HEK293 (cell line): ENCODE measurements at regions not wholly inside any gene's neighbourhood (a gene's known extent, or its start where the extent isn't known, plus 50 kb on each side); places are given as distances from the start of the nearest gene placed in this dataset.

Experiments
- CTCF ChIA-PET: fragments of 350-600 bp; formaldehyde crosslinking; extraction: SDS; loops from one replicate; lab custom pipeline; 2021; ENCODE audit warnings: antibody characterized with exemption; lab: Yijun Ruan, JAX
- POLR2A ChIA-PET: fragments of 300-600 bp; formaldehyde crosslinking; extraction: SDS; loops from one replicate; lab custom pipeline; 2020; ENCODE audit warnings: antibody characterized with exemption, inconsistent platforms; lab: Yijun Ruan, JAX
- H3K27ac ChIP-seq: fragments of 200-500 bp; sonication (Bioruptor generic); 2 replicates; pipeline ENCODE4 v1.5.1; 2014; ENCODE audit warnings: low read depth, low read length, control low read depth, inconsistent platforms; ENCODE audit errors: extremely low read depth
- H3K36me3 ChIP-seq, 2 experiments: fragments of 200-500 bp in 1 of 2; sonication (Bioruptor generic) in 1 of 2; 1 replicate in 1 of 2; 2 replicates in 1 of 2; pipeline ENCODE4 v1.5.1; 2014 to 2017; ENCODE audit warnings: inconsistent platforms in 2 of 2, low read length in 2 of 2; ENCODE audit not compliant: control insufficient read depth in 2 of 2, insufficient read depth in 1 of 2
- H3K4me1 ChIP-seq: fragments of 200-500 bp; sonication (Bioruptor generic); 2 replicates; pipeline ENCODE4 v1.5.1; 2014; ENCODE audit warnings: mild to moderate bottlenecking, low read length, inconsistent platforms; ENCODE audit not compliant: control insufficient read depth, insufficient read depth
- H3K4me3 ChIP-seq: 2 replicates; pipeline ENCODE4 v1.5.1; 2011; ENCODE audit warnings: low read depth, mild to moderate bottlenecking, control low read depth, low read length, moderate library complexity
- H3K9me3 ChIP-seq: fragments of 200-500 bp; sonication (Bioruptor generic); 2 replicates; pipeline ENCODE4 v1.5.1; 2014; ENCODE audit warnings: low read depth, low read length, inconsistent platforms; ENCODE audit not compliant: control insufficient read depth, insufficient read depth
- ATF2 ChIP-seq: fragments of 450-650 bp; formaldehyde crosslinking; IDR thresholded peaks from 2 replicates; pipeline ENCODE4 v1.5.1; 2016; ENCODE audit warnings: missing biosample characterization, missing genetic modification characterization, low read depth
- BCL11B ChIP-seq: fragments of 450-650 bp; formaldehyde crosslinking; IDR thresholded peaks from 2 replicates; pipeline ENCODE4 v1.5.1; 2016; ENCODE audit warnings: low read depth, missing biosample characterization, missing genetic modification characterization
- KLF7 ChIP-seq: fragments of 450-650 bp; formaldehyde crosslinking; IDR thresholded peaks from 2 replicates; pipeline ENCODE4 v1.5.1; 2016; ENCODE audit warnings: missing biosample characterization, missing genetic modification characterization, borderline replicate concordance
- KLF9 ChIP-seq: fragments of 450-650 bp; formaldehyde crosslinking; IDR thresholded peaks from 2 replicates; pipeline ENCODE4 v1.5.1; 2016; ENCODE audit warnings: missing biosample characterization, missing genetic modification characterization, low read depth
- PRDM6 ChIP-seq: fragments of 450-650 bp; formaldehyde crosslinking; IDR thresholded peaks from 2 replicates; pipeline ENCODE4 v1.5.1; 2017; ENCODE audit warnings: missing biosample characterization, missing genetic modification characterization
- ZBTB49 ChIP-seq: fragments of 450-650 bp; formaldehyde crosslinking; IDR thresholded peaks from 2 replicates; pipeline ENCODE4 v1.5.1; 2016; ENCODE audit warnings: missing biosample characterization, missing genetic modification characterization, low read depth
- ZBTB6 ChIP-seq: fragments of 450-650 bp; formaldehyde crosslinking; IDR thresholded peaks from 2 replicates; pipeline ENCODE4 v1.5.1; 2017; ENCODE audit warnings: missing biosample characterization, missing genetic modification characterization
- ZFHX2 ChIP-seq: fragments of 450-650 bp; formaldehyde crosslinking; conservative IDR thresholded peaks from 2 replicates; pipeline ENCODE4 v1.5.1; 2016; ENCODE audit warnings: missing biosample characterization, missing genetic modification characterization
- ZFP37 ChIP-seq: fragments of 450-650 bp; formaldehyde crosslinking; IDR thresholded peaks from 2 replicates; pipeline ENCODE4 v1.5.1; 2016; ENCODE audit warnings: missing biosample characterization, missing genetic modification characterization
- ZNF112 ChIP-seq: fragments of 450-650 bp; formaldehyde crosslinking; IDR thresholded peaks from 2 replicates; pipeline ENCODE4 v1.5.0; 2017; ENCODE audit warnings: missing biosample characterization, missing genetic modification characterization
- ZNF302 ChIP-seq: fragments of 450-650 bp; formaldehyde crosslinking; IDR thresholded peaks from 2 replicates; pipeline ENCODE4 v1.5.1; 2016; ENCODE audit warnings: missing biosample characterization, missing genetic modification characterization, low read depth
- ZNF335 ChIP-seq: fragments of 450-650 bp; formaldehyde crosslinking; conservative IDR thresholded peaks from 2 replicates; pipeline ENCODE4 v1.5.1; 2016; ENCODE audit warnings: missing biosample characterization, missing genetic modification characterization
- ZNF391 ChIP-seq: fragments of 450-650 bp; formaldehyde crosslinking; IDR thresholded peaks from 2 replicates; pipeline ENCODE4 v1.5.1; 2016; ENCODE audit warnings: low read depth, missing biosample characterization, missing genetic modification characterization, borderline replicate concordance
- ZNF404 ChIP-seq: fragments of 450-650 bp; formaldehyde crosslinking; IDR thresholded peaks from 2 replicates; pipeline ENCODE4 v1.5.1; 2017; ENCODE audit warnings: missing biosample characterization, missing genetic modification characterization
- ZNF544 ChIP-seq: fragments of 450-650 bp; formaldehyde crosslinking; IDR thresholded peaks from 2 replicates; pipeline ENCODE4 v1.5.0; 2017; ENCODE audit warnings: missing biosample characterization, missing genetic modification characterization
- ZNF76 ChIP-seq: fragments of 450-650 bp; formaldehyde crosslinking; IDR thresholded peaks from 2 replicates; pipeline ENCODE4; 2016; ENCODE audit warnings: low read depth, missing biosample characterization, missing genetic modification characterization, borderline replicate concordance
- ZNF785 ChIP-seq: fragments of 450-650 bp; formaldehyde crosslinking; IDR thresholded peaks from 2 replicates; pipeline ENCODE4 v1.5.1; 2016; ENCODE audit warnings: missing biosample characterization, missing genetic modification characterization

DNA sequence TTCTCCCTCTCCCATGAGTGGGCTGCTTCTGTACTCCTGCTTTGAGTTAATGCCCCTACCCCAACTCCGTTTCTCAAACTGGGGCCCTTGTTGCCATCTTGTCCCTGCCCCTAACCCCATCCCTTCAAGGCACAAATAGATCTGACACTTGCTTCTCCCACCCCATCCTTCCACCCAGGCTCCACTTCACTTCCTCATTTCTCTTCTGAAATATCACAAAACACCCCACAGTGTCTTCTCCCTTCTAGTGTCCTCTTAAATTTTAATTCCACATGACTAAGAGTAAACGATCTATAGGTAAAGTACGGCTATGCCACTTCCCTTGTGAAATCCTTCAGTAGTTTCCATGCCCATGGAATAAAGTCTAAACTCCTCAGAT lies 571.6 kb upstream of the NOX3 start:
- no peak for TF ChIP-seq ZNF335 (tag by site-specific recombination)
- no peak for TF ChIP-seq PRDM6 (tag by site-specific recombination)
- no peak for TF ChIP-seq ZFP37 (tag by site-specific recombination)
- TF ChIP-seq ZNF544 (tag by site-specific recombination) = no peak
- TF ChIP-seq ZNF302 (tag by site-specific recombination) = no peak
- no peak for TF ChIP-seq ZNF785
- no peak for TF ChIP-seq ATF2 (tag by site-specific recombination)
- TF ChIP-seq ZNF391 (tag by site-specific recombination) = no peak
- Histone ChIP-seq H3K27ac (no peak overlapping the region), H3K36me3 (no peaks in the 10 kb centered on the region), H3K4me1 (no peaks in the 10 kb centered on the region), H3K4me3 (no peak overlapping the region), H3K9me3 (no peaks in the 10 kb centered on the region)
- CTCF ChIA-PET = no interaction called here
- POLR2A ChIA-PET = no interaction called here

- H3K9me3 ChIP-seq = no peaks in the 10 kb centered on the region
- no peak overlapping the region for H3K27ac ChIP-seq
- ChIA-PET POLR2A (no interaction called here), CTCF (no interaction called here)
- TF ChIP-seq ZNF112 (no peak), ZNF404 (tag by site-specific recombination) (no peak), ZNF76 (no peak), KLF7 (tag by site-specific recombination) (no peak), ZFHX2 (tag by site-specific recombination) (no peak), ZBTB49 (tag by site-specific recombination) (no peak), KLF9 (tag by site-specific recombination) (no peak), ZBTB6 (tag by site-specific recombination) (no peak), BCL11B (tag by site-specific recombination) (no peak)
- TF ChIP-seq, all 188 proteins: peak for 0
- Histone ChIP-seq H3K4me1 (no peaks in the 10 kb centered on the region), H3K36me3 (no peaks in the 10 kb centered on the region), H3K4me3 (no peak overlapping the region)
Observed at GRCh38 chr6:156026486-156027247, 571.0 kb upstream of the NOX3 start.
